Fibroblast of mammary gland (primary cell): ENCODE measurements at regions not wholly inside any gene's neighbourhood (a gene's known extent, or its start where the extent isn't known, plus 50 kb on each side); places are given as distances from the start of the nearest gene placed in this dataset.
A peak's percentile ranks its signal among the peaks of the same experiment; 100 is the strongest.
"Not testable (repeated sequence)": the region's sequence is repeated elsewhere in the genome, so short reads cannot be mapped to it uniquely, and the experiment has no call there.

Source experiments
- DNase-seq: peaks from one replicate; pipeline ENCODE4 v3.0.0-alpha.2; 2010; ENCODE audit warnings: low read depth
- H3K4me3 ChIP-seq: 2 replicates; pipeline ENCODE4 v1.5.1; 2011; ENCODE audit warnings: low read depth, mild to moderate bottlenecking, low read length, moderate library complexity; ENCODE audit not compliant: control insufficient read depth
- TF ChIP-seq, protein P1 (sequence below): conservative IDR thresholded peaks from 2 replicates; pipeline ENCODE4 v1.5.1; 2011; ENCODE audit warnings: low read depth, low read length, inconsistent platforms; ENCODE audit not compliant: control insufficient read depth, insufficient read depth

GRCh38 chr10:118882741-118883140, 128.0 kb upstream of the CACUL1 start:
- DNase-seq: no peak
- TF ChIP-seq, protein P1, sequence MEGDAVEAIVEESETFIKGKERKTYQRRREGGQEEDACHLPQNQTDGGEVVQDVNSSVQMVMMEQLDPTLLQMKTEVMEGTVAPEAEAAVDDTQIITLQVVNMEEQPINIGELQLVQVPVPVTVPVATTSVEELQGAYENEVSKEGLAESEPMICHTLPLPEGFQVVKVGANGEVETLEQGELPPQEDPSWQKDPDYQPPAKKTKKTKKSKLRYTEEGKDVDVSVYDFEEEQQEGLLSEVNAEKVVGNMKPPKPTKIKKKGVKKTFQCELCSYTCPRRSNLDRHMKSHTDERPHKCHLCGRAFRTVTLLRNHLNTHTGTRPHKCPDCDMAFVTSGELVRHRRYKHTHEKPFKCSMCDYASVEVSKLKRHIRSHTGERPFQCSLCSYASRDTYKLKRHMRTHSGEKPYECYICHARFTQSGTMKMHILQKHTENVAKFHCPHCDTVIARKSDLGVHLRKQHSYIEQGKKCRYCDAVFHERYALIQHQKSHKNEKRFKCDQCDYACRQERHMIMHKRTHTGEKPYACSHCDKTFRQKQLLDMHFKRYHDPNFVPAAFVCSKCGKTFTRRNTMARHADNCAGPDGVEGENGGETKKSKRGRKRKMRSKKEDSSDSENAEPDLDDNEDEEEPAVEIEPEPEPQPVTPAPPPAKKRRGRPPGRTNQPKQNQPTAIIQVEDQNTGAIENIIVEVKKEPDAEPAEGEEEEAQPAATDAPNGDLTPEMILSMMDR: no peak
- H3K4me3 ChIP-seq: no peak overlapping the region

DNA sequence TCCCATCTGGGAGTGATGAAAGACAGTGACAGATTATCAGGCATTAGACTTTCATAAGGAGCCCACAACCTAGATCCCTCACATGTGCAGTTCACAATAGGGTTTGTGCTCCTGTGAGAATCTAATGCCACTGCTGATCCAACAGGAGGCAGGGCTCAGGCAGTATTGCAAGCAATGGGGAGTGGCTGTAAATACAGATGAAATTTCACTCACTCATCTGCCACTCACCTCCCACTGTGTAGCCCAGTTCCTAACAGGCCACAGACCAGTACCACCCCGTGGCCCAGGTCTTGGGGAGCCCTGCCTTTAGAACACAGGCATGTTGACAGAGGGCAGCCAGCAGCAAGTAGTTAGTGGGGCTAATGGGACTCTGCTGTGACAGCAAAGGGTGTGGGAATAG, 137.3 kb upstream of the NANOS1 start:
- TF ChIP-seq, protein P1: no peak
- no peak overlapping the region for H3K4me3 ChIP-seq
- no peak for DNase-seq

- not testable (repeated sequence) for DNase-seq
These were observed 134.6 kb upstream of the NANOS1 start for GRCh38 chr10:118894891-118895290.

DNA sequence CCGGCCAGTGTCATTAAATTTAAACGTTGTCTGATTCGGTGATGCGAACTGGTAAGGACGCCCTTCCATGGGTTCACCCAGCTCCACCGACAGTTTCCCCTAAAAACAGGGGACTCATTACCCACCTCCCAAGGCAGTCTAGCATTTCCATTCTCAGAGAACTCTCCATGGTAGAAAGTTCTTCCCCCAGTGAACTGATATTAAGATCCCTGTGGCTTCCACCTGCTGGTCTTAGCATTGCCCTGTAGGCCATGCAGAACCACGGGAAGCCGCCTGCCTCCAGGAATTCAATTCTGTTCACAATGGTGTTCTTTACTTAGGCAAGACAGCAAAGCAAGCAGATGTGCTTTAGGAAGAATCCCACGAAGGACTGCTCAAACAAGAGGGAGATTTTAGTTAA, 128.9 kb upstream of the NANOS1 start:
- H3K4me3 ChIP-seq: no peak overlapping the region
- TF ChIP-seq, protein P1: no peak
- no peak for DNase-seq

More at GRCh38 chr10:118894891-118895290, 134.6 kb upstream of the NANOS1 start:
- H3K4me3 ChIP-seq: not testable (repeated sequence)

DNA sequence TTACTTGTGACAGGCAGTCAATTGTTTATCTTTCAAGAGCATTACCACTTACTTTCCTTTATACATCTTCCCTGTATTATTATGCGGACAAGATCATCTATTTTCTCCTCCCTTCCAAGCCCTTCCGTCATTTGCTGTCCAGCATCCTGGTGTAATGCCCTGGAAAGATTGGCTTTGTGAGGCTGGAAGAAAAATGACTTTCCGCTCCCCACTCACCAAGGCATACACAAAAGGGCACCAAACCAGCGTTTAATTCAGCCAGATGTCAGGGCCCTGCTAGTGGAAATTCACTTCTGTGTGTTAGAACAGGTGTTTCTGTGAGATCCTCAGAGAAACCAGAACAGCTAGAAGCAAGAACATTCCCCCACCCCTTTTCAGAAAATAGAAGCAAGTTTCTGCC, 128.1 kb upstream of the NANOS1 start:
- no peak overlapping the region for H3K4me3 ChIP-seq
- no peak for DNase-seq
- TF ChIP-seq, protein P1: no peak

DNA sequence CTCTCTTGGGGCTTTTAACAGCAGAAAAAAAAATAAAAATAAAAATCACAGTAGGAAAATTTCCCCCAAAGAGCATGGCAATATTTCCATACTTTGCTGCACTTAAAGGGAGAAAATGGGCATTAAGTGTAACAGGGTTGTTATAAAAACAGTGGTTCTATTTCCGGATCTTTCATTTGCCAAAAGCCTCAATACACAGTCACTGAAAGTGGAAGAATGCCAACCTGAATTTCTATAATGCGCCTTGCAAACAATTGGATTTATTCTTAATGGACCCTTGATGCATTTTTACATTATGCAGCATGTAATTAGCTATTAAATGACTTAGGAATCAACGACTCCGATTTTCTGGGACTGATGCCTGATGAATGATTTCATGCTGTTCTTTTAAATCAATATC, 127.6 kb upstream of the NANOS1 start:
- no peak overlapping the region for H3K4me3 ChIP-seq
- TF ChIP-seq, protein P1: no peak
- DNase-seq: peak; percentile 8

GRCh38 chr10:118902656-118903055, 126.9 kb upstream of the NANOS1 start:
- H3K4me3 ChIP-seq: not testable (repeated sequence)

DNA sequence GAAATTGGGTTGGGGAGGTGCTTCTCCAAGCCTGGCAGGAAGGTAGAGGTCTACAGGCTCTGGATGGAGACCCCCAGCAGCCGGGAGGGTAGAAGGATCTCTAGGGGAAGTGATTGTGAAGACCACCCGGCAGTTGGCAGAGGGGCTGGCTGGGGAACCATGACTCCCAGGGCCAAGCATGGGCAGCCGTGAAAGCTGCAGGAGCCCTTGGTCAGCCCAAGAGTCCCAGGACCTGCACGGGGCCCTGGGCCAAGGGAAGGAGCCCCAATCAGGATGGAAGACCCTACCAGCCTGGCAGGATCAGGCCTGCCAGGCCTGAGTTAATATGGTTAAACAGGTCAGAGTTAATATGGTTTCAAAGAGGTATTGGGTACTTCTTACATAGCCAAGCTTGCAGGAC, 126.3 kb upstream of the NANOS1 start:
- TF ChIP-seq, protein P1: no peak
- no peak for DNase-seq
- H3K4me3 ChIP-seq: no peak overlapping the region

More at GRCh38 chr10:118902656-118903055, 126.9 kb upstream of the NANOS1 start:
- DNase-seq: not testable (repeated sequence)
